GM23338 (cell line): ENCODE measurements at regions not wholly inside any gene's neighbourhood (a gene's known extent, or its start where the extent isn't known, plus 50 kb on each side); places are given as distances from the start of the nearest gene placed in this dataset.

Experiments
- ATAC-seq: fragments of 200-7000 bp; cut with Tn5 transposase; 3 replicates; pipeline ENCODE4 v1.9.1; 2020
- DNase-seq: peaks from one replicate; pipeline ENCODE4 v3.0.0-alpha.2; 2015; ENCODE audit warnings: low spot score
- H2AFZ ChIP-seq: fragments of 200-600 bp; sonication (generic); 2 replicates; pipeline ENCODE4 v1.8.0; 2016; ENCODE audit warnings: antibody characterized with exemption, mild to moderate bottlenecking, moderate library complexity
- H3F3A ChIP-seq: fragments of 200-600 bp; sonication (generic); replicated peaks from 2 replicates; pipeline ENCODE4 v1.8.0; 2017; ENCODE audit warnings: antibody characterized with exemption, mixed run types, low read depth
- H3K27ac ChIP-seq: fragments of 200-600 bp; sonication (generic); 2 replicates; pipeline ENCODE4 v1.6.1; 2016; ENCODE audit warnings: low read depth
- H3K27me3 ChIP-seq: fragments of 200-600 bp; sonication (generic); 2 replicates; pipeline ENCODE4 v1.8.0; 2016; ENCODE audit warnings: mild to moderate bottlenecking, mixed run types, moderate library complexity; ENCODE audit not compliant: insufficient read depth
- H3K36me3 ChIP-seq: fragments of 200-600 bp; sonication (generic); 2 replicates; pipeline ENCODE4 v1.8.0; 2016; ENCODE audit warnings: mild to moderate bottlenecking; ENCODE audit not compliant: insufficient read depth
- H3K4me1 ChIP-seq: fragments of 200-600 bp; sonication (generic); 2 replicates; pipeline ENCODE4 v1.8.0; 2016; ENCODE audit warnings: mild to moderate bottlenecking, moderate library complexity; ENCODE audit not compliant: insufficient read depth
- H3K4me2 ChIP-seq: fragments of 200-600 bp; sonication (generic); 2 replicates; pipeline ENCODE4 v1.7.1; 2017; ENCODE audit warnings: mixed run types
- H3K4me3 ChIP-seq: fragments of 200-600 bp; sonication (generic); 2 replicates; pipeline ENCODE4 v1.6.1; 2016; ENCODE audit warnings: mixed run types
- H3K79me2 ChIP-seq: fragments of 200-600 bp; sonication (generic); replicated peaks from 2 replicates; pipeline ENCODE4 v1.8.0; 2017; ENCODE audit warnings: mild to moderate bottlenecking; ENCODE audit not compliant: insufficient read depth
- H3K9me2 ChIP-seq: fragments of 200-600 bp; sonication (generic); 2 replicates; pipeline ENCODE4 v1.8.0; 2017; ENCODE audit not compliant: insufficient read depth
- H4K20me1 ChIP-seq: fragments of 200-600 bp; sonication (generic); replicated peaks from 2 replicates; pipeline ENCODE4 v1.8.0; 2017; ENCODE audit warnings: mild to moderate bottlenecking; ENCODE audit not compliant: insufficient read depth
- H3K27ac Mint-ChIP-seq: 2 replicates; pipeline ENCODE4 v1.8.0; 2020; ENCODE audit warnings: inconsistent platforms, mild to moderate bottlenecking, moderate library complexity, mixed read lengths
- H3K27me3 Mint-ChIP-seq: 3 replicates; pipeline ENCODE4 v1.8.0; 2022; ENCODE audit warnings: low read depth, mild to moderate bottlenecking, moderate library complexity, mixed read lengths, inconsistent platforms; ENCODE audit not compliant: insufficient read depth, poor library complexity
- H3K36me3 Mint-ChIP-seq: 3 replicates; pipeline ENCODE4 v1.8.0; 2021; ENCODE audit warnings: low read depth, mild to moderate bottlenecking, inconsistent platforms, moderate library complexity, mixed read lengths
- H3K4me1 Mint-ChIP-seq: 3 replicates; pipeline ENCODE4 v1.8.0; 2020; ENCODE audit warnings: mild to moderate bottlenecking, inconsistent platforms, mixed read lengths
- H3K4me3 Mint-ChIP-seq: 3 replicates; pipeline ENCODE4 v1.8.0; 2021; ENCODE audit warnings: moderate library complexity, mild to moderate bottlenecking, inconsistent platforms, mixed read lengths
- H3K9me3 Mint-ChIP-seq: 3 replicates; pipeline ENCODE4 v1.8.0; 2020; ENCODE audit warnings: moderate library complexity, mild to moderate bottlenecking, inconsistent platforms, mixed read lengths
- CREB1 ChIP-seq: fragments of 250-450 bp; sonication (Bioruptor Pico); IDR thresholded peaks from 2 replicates; pipeline ENCODE4 v1.5.0; 2020; ENCODE audit warnings: low read depth, mild to moderate bottlenecking, moderate library complexity
- EZH2 ChIP-seq: fragments of 200-600 bp; sonication (generic); IDR thresholded peaks from one replicate; pipeline ENCODE4 v1.8.0; 2017; ENCODE audit warnings: antibody characterized with exemption, mild to moderate bottlenecking, low read depth; ENCODE audit not compliant: unreplicated experiment
- EZH2phosphoT487 ChIP-seq: fragments of 200-600 bp; sonication (generic); IDR thresholded peaks from one replicate; pipeline ENCODE4 v1.8.1; 2018; ENCODE audit warnings: antibody characterized with exemption; ENCODE audit not compliant: unreplicated experiment
- JUNB ChIP-seq: IDR thresholded peaks from one replicate; pipeline ENCODE4 v1.6.1; 2016; ENCODE audit warnings: antibody characterized with exemption; ENCODE audit not compliant: unreplicated experiment
- NANOG ChIP-seq: IDR thresholded peaks from 2 replicates; pipeline ENCODE4 v1.6.1; 2016; ENCODE audit warnings: antibody characterized with exemption, borderline replicate concordance
- POLR2AphosphoS5 ChIP-seq: IDR thresholded peaks from 2 replicates; pipeline ENCODE4 v1.6.1; 2016; ENCODE audit warnings: antibody characterized with exemption, low read depth
- STAT1 ChIP-seq: IDR thresholded peaks from one replicate; pipeline ENCODE4 v1.6.1; 2016; ENCODE audit warnings: antibody characterized with exemption; ENCODE audit not compliant: unreplicated experiment
- ZNF114 ChIP-seq: fragments of 250-450 bp; sonication (Bioruptor Pico); IDR thresholded peaks from 2 replicates; pipeline ENCODE4 v1.5.0; 2020; ENCODE audit warnings: mild to moderate bottlenecking, moderate library complexity
- ZNF331 ChIP-seq: fragments of 250-450 bp; sonication (Bioruptor Pico); IDR thresholded peaks from 2 replicates; pipeline ENCODE4 v1.5.0; 2020; ENCODE audit warnings: low read depth, mild to moderate bottlenecking, moderate library complexity
- TF ChIP-seq, protein P1 (sequence below): IDR thresholded peaks from 2 replicates; pipeline ENCODE4 v1.6.1; 2016; ENCODE audit warnings: antibody characterized with exemption
- TF ChIP-seq, protein P2 (sequence below): IDR thresholded peaks from one replicate; pipeline ENCODE4 v1.6.1; 2018; ENCODE audit warnings: antibody characterized with exemption; ENCODE audit not compliant: unreplicated experiment
- TF ChIP-seq, protein P3 (sequence below): fragments of 250-450 bp; sonication (Bioruptor Pico); IDR thresholded peaks from 2 replicates; pipeline ENCODE4 v1.5.0; 2020; ENCODE audit warnings: mild to moderate bottlenecking, moderate library complexity
- TF ChIP-seq, protein P4 (sequence below), 2 experiments: fragments of 200-600 bp in 1 of 2; sonication (generic) in 1 of 2; conservative IDR thresholded peaks; 2 replicates each; pipeline versions ENCODE4 v1.5.1 to v1.6.1; 2016 to 2017; ENCODE audit warnings: antibody characterized with exemption in 2 of 2, low read depth in 2 of 2, mild to moderate bottlenecking in 2 of 2, moderate library complexity in 1 of 2

DNA sequence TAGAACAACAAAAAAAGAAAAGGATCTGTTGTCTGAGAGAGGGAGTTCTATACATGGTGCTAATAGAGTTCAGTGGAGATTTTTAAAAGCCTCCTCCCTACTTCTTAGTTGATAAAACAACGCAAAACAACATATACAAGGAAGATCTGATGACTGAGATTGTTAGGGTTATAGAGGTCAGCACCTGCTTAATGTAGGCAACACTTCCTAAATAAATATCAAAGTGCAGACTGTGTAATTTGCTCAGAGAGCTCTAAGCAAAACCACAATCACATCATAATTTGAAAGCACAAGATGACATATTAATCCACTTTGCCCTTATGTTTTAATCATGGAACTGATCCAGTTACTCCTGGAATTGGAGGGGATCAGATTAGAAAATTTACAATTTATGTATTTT is 474.5 kb downstream of the PRR16 start:
- Mint-ChIP-seq H3K9me3 (no peaks in the 10 kb centered on the region), H3K27ac (no peak overlapping the region), H3K4me3 (no peak overlapping the region), H3K27me3 (peaks cover 2% of the 10 kb centered on the region), H3K36me3 (no peaks in the 10 kb centered on the region), H3K4me1 (peaks cover 7% of the 10 kb centered on the region; the same call in 2 of the 3 replicates)
- no peaks in the 10 kb centered on the region for H4K20me1 ChIP-seq
- H3K79me2 ChIP-seq: no peaks in the 10 kb centered on the region
- no peak overlapping the region for H2AFZ ChIP-seq
- no peaks in the 10 kb centered on the region for H3K36me3 ChIP-seq
- no peak for TF ChIP-seq EZH2
- no peak for TF ChIP-seq CREB1
- no peak for TF ChIP-seq NANOG
- no peak for TF ChIP-seq EZH2phosphoT487
- TF ChIP-seq STAT1: no peak
- TF ChIP-seq ZNF114 (CRISPR knock-in tag): no peak
- TF ChIP-seq, protein P1, sequence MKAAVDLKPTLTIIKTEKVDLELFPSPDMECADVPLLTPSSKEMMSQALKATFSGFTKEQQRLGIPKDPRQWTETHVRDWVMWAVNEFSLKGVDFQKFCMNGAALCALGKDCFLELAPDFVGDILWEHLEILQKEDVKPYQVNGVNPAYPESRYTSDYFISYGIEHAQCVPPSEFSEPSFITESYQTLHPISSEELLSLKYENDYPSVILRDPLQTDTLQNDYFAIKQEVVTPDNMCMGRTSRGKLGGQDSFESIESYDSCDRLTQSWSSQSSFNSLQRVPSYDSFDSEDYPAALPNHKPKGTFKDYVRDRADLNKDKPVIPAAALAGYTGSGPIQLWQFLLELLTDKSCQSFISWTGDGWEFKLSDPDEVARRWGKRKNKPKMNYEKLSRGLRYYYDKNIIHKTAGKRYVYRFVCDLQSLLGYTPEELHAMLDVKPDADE: no peak
- TF ChIP-seq, protein P2, sequence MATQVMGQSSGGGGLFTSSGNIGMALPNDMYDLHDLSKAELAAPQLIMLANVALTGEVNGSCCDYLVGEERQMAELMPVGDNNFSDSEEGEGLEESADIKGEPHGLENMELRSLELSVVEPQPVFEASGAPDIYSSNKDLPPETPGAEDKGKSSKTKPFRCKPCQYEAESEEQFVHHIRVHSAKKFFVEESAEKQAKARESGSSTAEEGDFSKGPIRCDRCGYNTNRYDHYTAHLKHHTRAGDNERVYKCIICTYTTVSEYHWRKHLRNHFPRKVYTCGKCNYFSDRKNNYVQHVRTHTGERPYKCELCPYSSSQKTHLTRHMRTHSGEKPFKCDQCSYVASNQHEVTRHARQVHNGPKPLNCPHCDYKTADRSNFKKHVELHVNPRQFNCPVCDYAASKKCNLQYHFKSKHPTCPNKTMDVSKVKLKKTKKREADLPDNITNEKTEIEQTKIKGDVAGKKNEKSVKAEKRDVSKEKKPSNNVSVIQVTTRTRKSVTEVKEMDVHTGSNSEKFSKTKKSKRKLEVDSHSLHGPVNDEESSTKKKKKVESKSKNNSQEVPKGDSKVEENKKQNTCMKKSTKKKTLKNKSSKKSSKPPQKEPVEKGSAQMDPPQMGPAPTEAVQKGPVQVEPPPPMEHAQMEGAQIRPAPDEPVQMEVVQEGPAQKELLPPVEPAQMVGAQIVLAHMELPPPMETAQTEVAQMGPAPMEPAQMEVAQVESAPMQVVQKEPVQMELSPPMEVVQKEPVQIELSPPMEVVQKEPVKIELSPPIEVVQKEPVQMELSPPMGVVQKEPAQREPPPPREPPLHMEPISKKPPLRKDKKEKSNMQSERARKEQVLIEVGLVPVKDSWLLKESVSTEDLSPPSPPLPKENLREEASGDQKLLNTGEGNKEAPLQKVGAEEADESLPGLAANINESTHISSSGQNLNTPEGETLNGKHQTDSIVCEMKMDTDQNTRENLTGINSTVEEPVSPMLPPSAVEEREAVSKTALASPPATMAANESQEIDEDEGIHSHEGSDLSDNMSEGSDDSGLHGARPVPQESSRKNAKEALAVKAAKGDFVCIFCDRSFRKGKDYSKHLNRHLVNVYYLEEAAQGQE: no peak
- TF ChIP-seq JUNB: no peak
- TF ChIP-seq, protein P3, sequence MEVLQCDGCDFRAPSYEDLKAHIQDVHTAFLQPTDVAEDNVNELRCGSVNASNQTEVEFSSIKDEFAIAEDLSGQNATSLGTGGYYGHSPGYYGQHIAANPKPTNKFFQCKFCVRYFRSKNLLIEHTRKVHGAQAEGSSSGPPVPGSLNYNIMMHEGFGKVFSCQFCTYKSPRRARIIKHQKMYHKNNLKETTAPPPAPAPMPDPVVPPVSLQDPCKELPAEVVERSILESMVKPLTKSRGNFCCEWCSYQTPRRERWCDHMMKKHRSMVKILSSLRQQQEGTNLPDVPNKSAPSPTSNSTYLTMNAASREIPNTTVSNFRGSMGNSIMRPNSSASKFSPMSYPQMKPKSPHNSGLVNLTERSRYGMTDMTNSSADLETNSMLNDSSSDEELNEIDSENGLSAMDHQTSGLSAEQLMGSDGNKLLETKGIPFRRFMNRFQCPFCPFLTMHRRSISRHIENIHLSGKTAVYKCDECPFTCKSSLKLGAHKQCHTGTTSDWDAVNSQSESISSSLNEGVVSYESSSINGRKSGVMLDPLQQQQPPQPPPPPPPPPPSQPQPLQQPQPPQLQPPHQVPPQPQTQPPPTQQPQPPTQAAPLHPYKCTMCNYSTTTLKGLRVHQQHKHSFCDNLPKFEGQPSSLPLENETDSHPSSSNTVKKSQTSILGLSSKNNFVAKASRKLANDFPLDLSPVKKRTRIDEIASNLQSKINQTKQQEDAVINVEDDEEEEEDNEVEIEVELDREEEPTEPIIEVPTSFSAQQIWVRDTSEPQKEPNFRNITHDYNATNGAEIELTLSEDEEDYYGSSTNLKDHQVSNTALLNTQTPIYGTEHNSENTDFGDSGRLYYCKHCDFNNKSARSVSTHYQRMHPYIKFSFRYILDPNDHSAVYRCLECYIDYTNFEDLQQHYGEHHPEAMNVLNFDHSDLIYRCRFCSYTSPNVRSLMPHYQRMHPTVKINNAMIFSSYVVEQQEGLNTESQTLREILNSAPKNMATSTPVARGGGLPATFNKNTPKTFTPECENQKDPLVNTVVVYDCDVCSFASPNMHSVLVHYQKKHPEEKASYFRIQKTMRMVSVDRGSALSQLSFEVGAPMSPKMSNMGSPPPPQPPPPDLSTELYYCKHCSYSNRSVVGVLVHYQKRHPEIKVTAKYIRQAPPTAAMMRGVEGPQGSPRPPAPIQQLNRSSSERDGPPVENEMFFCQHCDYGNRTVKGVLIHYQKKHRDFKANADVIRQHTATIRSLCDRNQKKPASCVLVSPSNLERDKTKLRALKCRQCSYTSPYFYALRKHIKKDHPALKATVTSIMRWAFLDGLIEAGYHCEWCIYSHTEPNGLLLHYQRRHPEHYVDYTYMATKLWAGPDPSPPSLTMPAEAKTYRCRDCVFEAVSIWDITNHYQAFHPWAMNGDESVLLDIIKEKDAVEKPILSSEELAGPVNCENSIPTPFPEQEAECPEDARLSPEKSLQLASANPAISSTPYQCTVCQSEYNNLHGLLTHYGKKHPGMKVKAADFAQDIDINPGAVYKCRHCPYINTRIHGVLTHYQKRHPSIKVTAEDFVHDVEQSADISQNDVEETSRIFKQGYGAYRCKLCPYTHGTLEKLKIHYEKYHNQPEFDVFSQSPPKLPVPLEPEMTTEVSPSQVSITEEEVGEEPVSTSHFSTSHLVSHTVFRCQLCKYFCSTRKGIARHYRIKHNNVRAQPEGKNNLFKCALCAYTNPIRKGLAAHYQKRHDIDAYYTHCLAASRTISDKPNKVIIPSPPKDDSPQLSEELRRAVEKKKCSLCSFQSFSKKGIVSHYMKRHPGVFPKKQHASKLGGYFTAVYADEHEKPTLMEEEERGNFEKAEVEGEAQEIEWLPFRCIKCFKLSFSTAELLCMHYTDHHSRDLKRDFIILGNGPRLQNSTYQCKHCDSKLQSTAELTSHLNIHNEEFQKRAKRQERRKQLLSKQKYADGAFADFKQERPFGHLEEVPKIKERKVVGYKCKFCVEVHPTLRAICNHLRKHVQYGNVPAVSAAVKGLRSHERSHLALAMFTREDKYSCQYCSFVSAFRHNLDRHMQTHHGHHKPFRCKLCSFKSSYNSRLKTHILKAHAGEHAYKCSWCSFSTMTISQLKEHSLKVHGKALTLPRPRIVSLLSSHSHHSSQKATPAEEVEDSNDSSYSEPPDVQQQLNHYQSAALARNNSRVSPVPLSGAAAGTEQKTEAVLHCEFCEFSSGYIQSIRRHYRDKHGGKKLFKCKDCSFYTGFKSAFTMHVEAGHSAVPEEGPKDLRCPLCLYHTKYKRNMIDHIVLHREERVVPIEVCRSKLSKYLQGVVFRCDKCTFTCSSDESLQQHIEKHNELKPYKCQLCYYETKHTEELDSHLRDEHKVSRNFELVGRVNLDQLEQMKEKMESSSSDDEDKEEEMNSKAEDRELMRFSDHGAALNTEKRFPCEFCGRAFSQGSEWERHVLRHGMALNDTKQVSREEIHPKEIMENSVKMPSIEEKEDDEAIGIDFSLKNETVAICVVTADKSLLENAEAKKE (CRISPR knock-in tag): no peak
- TF ChIP-seq, protein P4, sequence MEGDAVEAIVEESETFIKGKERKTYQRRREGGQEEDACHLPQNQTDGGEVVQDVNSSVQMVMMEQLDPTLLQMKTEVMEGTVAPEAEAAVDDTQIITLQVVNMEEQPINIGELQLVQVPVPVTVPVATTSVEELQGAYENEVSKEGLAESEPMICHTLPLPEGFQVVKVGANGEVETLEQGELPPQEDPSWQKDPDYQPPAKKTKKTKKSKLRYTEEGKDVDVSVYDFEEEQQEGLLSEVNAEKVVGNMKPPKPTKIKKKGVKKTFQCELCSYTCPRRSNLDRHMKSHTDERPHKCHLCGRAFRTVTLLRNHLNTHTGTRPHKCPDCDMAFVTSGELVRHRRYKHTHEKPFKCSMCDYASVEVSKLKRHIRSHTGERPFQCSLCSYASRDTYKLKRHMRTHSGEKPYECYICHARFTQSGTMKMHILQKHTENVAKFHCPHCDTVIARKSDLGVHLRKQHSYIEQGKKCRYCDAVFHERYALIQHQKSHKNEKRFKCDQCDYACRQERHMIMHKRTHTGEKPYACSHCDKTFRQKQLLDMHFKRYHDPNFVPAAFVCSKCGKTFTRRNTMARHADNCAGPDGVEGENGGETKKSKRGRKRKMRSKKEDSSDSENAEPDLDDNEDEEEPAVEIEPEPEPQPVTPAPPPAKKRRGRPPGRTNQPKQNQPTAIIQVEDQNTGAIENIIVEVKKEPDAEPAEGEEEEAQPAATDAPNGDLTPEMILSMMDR (conservative IDR thresholded peaks at IDR 0.05; ENCODE audit: low read depth in 2 of 2): no peak
- no peak for TF ChIP-seq ZNF331 (CRISPR knock-in tag)
- TF ChIP-seq POLR2AphosphoS5: no peak
- DNase-seq: no peak
- peaks cover 17% of the 10 kb centered on the region for H3K4me1 ChIP-seq
- no peaks in the 10 kb centered on the region for H3K27me3 ChIP-seq
- no peak overlapping the region for H3K4me2 ChIP-seq
- no peaks in the 10 kb centered on the region for H3F3A ChIP-seq
- H3K9me2 ChIP-seq: no peaks in the 10 kb centered on the region; the same call in 1 of the 2 replicates
- H3K4me3 ChIP-seq: no peak overlapping the region
- no peak for ATAC-seq
- no peak overlapping the region for H3K27ac ChIP-seq
